Psoas muscle (tissue), 7 donors: ENCODE measurements at regions not wholly inside any gene's neighbourhood (a gene's known extent, or its start where the extent isn't known, plus 50 kb on each side); places are given as distances from the start of the nearest gene placed in this dataset.

ENCODE experiments used
- ATAC-seq, 4 donors: fragments of 200-7000 bp; cut with Tn5 transposase; one replicate each; pipeline ENCODE4 v1.9.1; 2020; ENCODE audit warnings: moderate library complexity in 3 of 4, mild to moderate bottlenecking in 2 of 4
- DNase-seq, 2 donors: peaks; one replicate each; pipeline ENCODE4 v3.0.0-alpha.2; 2020
- H3K27ac ChIP-seq: fragments of 200-600 bp; one replicate; pipeline ENCODE4 v1.8.0; 2022
- H3K27me3 ChIP-seq, 3 donors: fragments of 200-600 bp in 1 of 3; one replicate each; pipeline versions ENCODE4 v1.6.1 to v1.8.0; 2013 to 2022; ENCODE audit warnings: low read length in 2 of 3, mild to moderate bottlenecking in 2 of 3, moderate library complexity in 1 of 3; ENCODE audit not compliant: insufficient read depth in 3 of 3
- H3K36me3 ChIP-seq, 2 donors: fragments of 200-600 bp in 1 of 2; one replicate each; pipeline versions ENCODE4 v1.6.1 to v1.8.0; 2013 to 2022; ENCODE audit warnings: low read depth in 1 of 2, mild to moderate bottlenecking in 1 of 2, moderate library complexity in 1 of 2; ENCODE audit not compliant: insufficient read depth in 1 of 2
- H3K4me1 ChIP-seq: fragments of 200-600 bp; one replicate; pipeline ENCODE4 v1.8.0; 2022
- H3K4me3 ChIP-seq: fragments of 200-600 bp; one replicate; pipeline ENCODE4 v1.8.0; 2022; ENCODE audit warnings: mild to moderate bottlenecking
- H3K9me3 ChIP-seq: fragments of 200-600 bp; one replicate; pipeline ENCODE4 v1.8.0; 2022
- WGBS, 3 donors: extraction: QIAGEN DNeasy Blood & Tissue Kit; methylation state at CpG; one replicate each; pipeline versions ENCODE4 v1.1.6 to v1.1.7; 2013; 5-methylcytosine and 5-hydroxymethylcytosine counted together
- intact Hi-C, 2 donors: fragments of 100-400 bp; cut with DNase I; formaldehyde crosslinking; loops; one replicate each; pipeline versions ENCODE4 v1.11.0 to v1.14.2; 2022
- TF ChIP-seq, protein P1 (sequence below): fragments of 200-600 bp; IDR thresholded peaks from one replicate; pipeline ENCODE4 v1.8.0; 2022; ENCODE audit warnings: antibody characterized with exemption
- donor health status: healthy with polysubstance abuse.
- donor health status: DM: no; HTN: no; CAD: no; lungs with moderate emphysema.
- donor health status: Bipolar disorder and iron deficiency.
- donor health status: healthy.
- donor health status: DM: yes; HTN: yes; CAD: no.
- donor health status: DM: no; HTN: no; CAD: no.
- donor health status: DM: yes; HTN: yes; CAD: no.

DNA sequence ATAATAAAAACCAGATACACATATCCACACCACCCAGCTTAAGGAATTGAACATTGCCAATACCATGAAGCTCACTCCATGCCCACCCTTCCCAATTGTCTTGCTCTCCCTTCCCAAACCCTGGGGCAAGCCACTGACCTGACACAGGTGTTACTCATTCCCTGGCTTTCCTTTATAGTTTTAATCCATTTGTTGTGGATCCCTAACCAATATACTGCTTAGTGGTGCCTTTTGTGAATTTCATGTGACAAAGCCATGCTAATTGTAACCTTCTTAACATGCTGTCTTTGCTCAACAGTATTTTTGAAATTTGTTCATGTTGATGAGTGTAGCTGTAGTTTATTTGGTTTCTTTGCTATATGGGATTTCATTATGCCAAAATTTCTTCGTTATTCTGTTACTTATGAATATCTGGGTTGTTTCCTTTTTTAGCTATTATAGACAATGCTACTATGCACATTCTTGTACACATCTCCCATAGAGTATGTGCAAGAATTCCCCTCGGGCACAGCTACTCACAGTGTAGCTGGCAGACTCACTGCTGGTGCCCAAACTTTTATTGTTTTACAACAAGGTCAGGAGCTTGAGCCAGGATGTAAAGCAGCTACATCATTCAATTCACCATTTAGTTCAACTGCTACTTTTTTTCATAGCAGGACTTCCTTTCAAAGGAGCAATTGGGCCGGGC, 90.8 kb upstream of the ATL2 start:
- intact Hi-C loops = no loop called here
- WGBS, 3 donors = 63 to 66% (median 66%) methylated on average over 3 of the region's 3 CpGs
- H3K9me3 ChIP-seq = no peaks in the 10 kb centered on the region
- H3K27me3 ChIP-seq = no peaks in the 10 kb centered on the region
- TF ChIP-seq, protein P1, sequence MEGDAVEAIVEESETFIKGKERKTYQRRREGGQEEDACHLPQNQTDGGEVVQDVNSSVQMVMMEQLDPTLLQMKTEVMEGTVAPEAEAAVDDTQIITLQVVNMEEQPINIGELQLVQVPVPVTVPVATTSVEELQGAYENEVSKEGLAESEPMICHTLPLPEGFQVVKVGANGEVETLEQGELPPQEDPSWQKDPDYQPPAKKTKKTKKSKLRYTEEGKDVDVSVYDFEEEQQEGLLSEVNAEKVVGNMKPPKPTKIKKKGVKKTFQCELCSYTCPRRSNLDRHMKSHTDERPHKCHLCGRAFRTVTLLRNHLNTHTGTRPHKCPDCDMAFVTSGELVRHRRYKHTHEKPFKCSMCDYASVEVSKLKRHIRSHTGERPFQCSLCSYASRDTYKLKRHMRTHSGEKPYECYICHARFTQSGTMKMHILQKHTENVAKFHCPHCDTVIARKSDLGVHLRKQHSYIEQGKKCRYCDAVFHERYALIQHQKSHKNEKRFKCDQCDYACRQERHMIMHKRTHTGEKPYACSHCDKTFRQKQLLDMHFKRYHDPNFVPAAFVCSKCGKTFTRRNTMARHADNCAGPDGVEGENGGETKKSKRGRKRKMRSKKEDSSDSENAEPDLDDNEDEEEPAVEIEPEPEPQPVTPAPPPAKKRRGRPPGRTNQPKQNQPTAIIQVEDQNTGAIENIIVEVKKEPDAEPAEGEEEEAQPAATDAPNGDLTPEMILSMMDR = no peak
- H3K4me3 ChIP-seq = no peak overlapping the region
- DNase-seq (no peak), ATAC-seq (no peak)
- H3K36me3 ChIP-seq = no peaks in the 10 kb centered on the region
- no peaks in the 10 kb centered on the region for H3K4me1 ChIP-seq
- H3K27ac ChIP-seq = no peak overlapping the region

DNA sequence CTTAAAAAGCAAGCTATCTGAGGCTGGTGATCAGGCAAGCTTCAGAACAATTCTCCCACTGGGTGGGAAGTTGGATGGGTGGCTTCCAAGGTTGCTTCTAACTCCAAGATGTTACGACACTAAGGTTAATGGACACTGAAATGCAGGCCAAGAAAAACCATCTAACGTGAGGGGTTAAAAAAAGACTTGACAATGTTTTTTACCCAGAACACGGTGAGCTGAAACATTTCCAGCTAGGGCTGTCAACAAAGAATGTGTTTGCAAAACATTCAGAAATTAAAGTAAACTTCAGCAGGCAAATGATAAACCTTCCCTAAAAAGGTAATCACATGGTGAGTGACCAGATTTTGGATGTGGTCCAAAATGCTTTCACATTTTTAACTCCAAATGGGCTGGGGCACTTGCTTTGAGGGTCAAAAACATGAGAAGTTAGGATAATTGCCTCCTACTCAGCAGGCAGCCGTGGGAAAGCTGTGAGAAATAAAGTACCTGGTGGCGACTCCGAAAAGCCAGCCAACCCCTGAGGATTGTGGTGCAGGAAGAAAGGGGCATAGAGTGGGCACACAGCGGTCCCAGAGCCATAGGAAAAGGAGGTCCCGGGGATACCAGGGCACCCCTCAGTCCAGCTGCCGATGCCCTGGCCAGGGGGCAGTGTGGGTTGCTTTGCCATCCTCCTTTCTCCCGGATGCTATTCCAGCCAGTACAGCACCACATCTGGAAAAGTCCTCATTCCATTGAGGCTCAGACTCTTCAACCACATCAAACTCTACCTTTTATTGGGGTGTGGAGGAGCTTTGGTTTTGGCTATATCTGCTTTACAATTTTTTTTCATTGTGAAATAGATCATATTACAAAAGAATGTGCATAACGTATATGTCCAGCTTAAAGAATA, 90.0 kb upstream of the ATL2 start:
- H3K27me3 ChIP-seq = no peaks in the 10 kb centered on the region
- no peak for ATAC-seq
- H3K27ac ChIP-seq = no peak overlapping the region
- H3K36me3 ChIP-seq = no peaks in the 10 kb centered on the region
- DNase-seq = no peak
- H3K4me1 ChIP-seq = no peaks in the 10 kb centered on the region
- H3K4me3 ChIP-seq = no peak overlapping the region
- no peaks in the 10 kb centered on the region for H3K9me3 ChIP-seq
- TF ChIP-seq, protein P1 = no peak
- WGBS, 3 donors = 66 to 70% (median 68%) methylated on average over 11 of the region's 11 CpGs
- intact Hi-C loops = no loop called here

DNA sequence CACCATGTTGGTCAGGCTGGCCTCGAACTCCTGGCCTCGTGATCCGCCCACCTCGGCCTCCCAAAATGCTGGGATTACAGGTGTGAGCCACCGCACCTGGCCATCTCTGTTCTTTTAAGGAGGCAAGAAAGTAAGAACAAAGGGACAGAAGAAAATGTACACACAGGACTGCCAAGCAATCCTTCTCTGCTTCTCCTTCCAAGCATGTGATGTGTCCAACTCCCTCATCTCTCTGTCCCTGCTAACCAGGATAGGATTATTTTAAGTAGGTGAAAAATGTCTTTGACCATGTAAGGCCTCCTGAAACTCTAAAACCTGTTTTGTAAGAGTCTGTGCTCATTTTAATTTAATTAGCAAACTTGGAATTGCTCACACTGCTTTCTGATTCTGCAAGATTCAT, 89.3 kb upstream of the ATL2 start:
- TF ChIP-seq, protein P1 = no peak
- H3K27ac ChIP-seq = no peak overlapping the region
- H3K4me3 ChIP-seq = no peak overlapping the region
- 92 to 96% (median 95%) methylated on average over 5 of the region's 5 CpGs for WGBS, 3 donors
- no peaks in the 10 kb centered on the region for H3K4me1 ChIP-seq
- no peaks in the 10 kb centered on the region for H3K27me3 ChIP-seq
- no peaks in the 10 kb centered on the region for H3K36me3 ChIP-seq
- no peaks in the 10 kb centered on the region for H3K9me3 ChIP-seq
- DNase-seq = no peak
- intact Hi-C loops = no loop called here
- ATAC-seq = no peak

DNA sequence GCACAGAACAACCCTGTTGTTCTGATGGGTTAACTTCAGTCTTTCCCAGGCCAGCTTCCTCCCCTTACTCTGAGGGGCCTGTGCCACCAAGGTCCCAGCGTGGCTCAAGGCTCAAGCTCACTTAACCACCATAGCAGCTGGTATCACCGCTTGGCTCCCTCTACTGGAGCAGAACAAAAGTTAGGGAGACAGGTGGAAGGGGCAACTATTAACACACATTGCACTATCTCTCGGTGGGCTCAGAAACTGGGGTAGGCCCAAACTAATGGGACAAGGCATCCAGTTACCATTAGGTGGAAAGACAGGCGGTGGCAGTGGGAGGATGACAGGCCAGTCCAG, 88.7 kb upstream of the ATL2 start:
- no peak overlapping the region for H3K27ac ChIP-seq
- no peaks in the 10 kb centered on the region for H3K36me3 ChIP-seq
- DNase-seq (no peak), ATAC-seq (peak; percentile 52 to 68 (median 62))
- intact Hi-C loops = no loop called here
- H3K9me3 ChIP-seq = no peaks in the 10 kb centered on the region
- H3K27me3 ChIP-seq = no peaks in the 10 kb centered on the region
- no peaks in the 10 kb centered on the region for H3K4me1 ChIP-seq
- H3K4me3 ChIP-seq = no peak overlapping the region
- WGBS, 3 donors = 69 to 81% (median 78%) methylated on average over 4 of the region's 4 CpGs
- TF ChIP-seq, protein P1 = peak; percentile 30
